Right renal pelvis (tissue), 4 donors: ENCODE measurements at regions not wholly inside any gene's neighbourhood (a gene's known extent, or its start where the extent isn't known, plus 50 kb on each side); places are given as distances from the start of the nearest gene placed in this dataset.

Experiments
- DNase-seq, 4 donors: peaks; one replicate each; pipeline ENCODE4 v3.0.0-alpha.2; 2013; ENCODE audit warnings: low read depth in 4 of 4, low spot score in 3 of 4, missing footprints in 1 of 4

DNA sequence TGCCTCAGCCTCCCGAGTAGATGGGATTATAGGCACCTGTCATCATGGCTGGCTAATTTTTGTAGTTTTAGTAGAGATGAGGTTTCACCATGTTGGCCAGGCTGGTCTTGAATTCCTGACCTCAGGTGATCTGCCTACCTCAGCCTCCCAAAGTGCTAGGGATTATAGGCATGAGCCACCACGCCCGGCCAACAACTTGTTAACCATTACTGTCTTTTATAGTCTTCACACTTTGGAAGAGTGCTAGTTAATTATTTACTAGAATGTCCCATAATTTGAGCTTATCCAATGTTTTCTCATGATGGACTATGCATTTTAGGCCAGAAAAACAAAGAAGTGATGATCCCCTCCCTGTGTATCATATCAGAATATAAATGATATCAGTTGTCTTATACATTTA is 288.6 kb upstream of the CBLB start:
- DNase-seq: no peak

DNA sequence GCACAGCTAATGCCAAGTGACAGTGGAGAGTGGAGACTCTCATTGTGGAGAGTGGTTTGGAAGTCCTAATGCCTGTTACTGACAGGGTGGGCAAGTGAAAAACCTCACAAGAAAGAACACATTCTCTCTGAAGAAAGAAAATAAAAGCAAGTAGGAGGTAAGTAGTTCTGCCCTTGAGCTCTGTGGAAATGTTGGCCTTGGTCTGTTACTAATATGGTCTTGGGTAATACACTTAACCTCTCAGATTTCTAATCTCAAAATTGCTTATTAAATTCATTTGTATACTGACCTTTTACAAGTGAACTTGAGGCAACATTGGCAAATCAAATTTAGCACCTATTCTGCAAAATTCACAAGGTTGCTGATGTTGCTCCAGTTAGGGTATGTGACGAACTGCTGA is 291.6 kb upstream of the CBLB start:
- DNase-seq: no peak

GRCh38 chr3:106161246-106161645 is 292.4 kb upstream of the CBLB start:
- DNase-seq: no peak

DNA sequence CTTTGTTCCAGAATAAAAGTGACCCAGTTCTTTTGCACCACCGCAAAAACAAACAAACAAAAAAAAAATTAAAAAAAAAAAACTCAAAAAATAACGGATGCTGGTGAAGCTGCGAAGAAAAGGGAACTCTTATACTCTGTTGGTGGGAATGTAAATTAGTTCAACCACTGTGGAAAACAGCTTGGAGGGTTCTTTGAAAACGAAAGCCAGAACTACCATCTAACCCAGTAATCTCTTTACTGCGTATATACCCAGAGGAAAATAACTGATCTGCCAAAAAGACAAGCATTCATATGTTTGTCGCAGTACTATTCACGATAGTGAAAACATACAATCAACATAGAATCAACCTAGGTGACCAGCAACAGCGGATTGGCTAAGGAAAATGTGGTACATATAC is 298.9 kb upstream of the CBLB start:
- DNase-seq: no peak

GRCh38 chr3:106168962-106169750 is 300.3 kb upstream of the CBLB start:
- DNase-seq: no peak

GRCh38 chr3:106170636-106171035 is 301.8 kb upstream of the CBLB start:
- no peak for DNase-seq

GRCh38 chr3:106172101-106172500 is 303.3 kb upstream of the CBLB start:
- no peak for DNase-seq

DNA sequence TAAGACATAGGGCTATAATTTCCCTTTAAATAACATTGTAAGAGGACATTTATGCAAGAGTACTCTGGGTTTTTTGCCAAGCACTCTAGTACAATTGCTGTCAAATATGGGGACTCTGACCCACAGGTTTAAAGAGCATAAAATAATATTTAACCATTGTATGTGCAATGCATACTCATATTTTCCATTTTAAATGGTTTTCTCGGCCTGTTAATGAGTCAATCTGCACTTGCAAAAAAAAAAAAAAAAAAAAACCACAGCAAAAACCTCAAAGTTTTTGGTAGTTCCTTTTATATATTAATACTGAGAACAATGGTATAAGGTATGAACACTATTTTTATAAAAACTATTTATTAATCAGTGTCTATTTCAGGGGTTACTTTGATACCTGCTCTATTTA is 304.0 kb upstream of the CBLB start:
- no peak for DNase-seq

DNA sequence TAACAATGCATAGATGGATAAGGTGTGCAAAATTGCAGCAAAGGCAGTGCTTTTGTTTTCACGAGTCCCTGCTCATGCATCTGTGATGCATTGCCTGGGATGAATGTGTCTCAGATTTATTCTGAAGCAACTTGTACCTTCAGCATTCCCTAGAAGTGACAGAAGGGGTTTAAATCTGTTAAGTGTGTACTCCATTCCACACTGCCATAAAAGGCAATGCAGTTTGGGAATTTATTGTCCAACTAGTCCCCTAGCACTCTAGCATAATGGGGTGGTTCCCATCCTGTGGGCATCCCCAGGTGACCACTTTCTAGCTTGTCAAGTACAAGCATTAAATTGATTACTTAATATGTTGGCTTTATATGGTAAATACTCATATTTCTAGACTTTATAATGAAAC is 306.5 kb upstream of the CBLB start:
- DNase-seq: no peak

GRCh38 chr3:106176734-106177133 is 307.9 kb upstream of the CBLB start:
- DNase-seq: no peak

- no peak for DNase-seq
These were observed 314.2 kb upstream of the CBLB start for GRCh38 chr3:106182950-106183511.

GRCh38 chr3:106183762-106184391 is 315.1 kb upstream of the CBLB start:
- no peak for DNase-seq

GRCh38 chr3:106184540-106185457 is 316.0 kb upstream of the CBLB start:
- DNase-seq: no peak

GRCh38 chr3:106185949-106186348 is 317.1 kb upstream of the CBLB start:
- DNase-seq: no peak

- DNase-seq: no peak
These were observed 321.5 kb upstream of the CBLB start for GRCh38 chr3:106190296-106190695.

DNA sequence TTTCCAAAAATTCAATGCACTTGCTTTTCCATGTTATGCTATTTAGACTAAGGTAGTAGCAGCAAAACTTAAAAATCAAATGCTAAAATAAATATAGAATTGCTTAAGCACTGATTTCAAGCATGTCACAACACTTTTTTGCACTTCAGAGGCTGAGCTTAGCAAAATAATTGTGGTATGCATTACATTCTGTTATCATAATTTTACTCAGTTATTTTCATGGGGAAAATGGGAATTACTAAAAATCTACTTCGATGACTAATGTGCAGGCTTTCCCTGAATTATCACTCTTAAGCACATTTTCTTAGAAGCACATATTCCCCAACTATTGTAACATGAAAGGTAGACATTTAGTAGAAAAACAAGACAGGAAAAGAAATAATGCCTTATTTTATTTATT is 322.4 kb upstream of the CBLB start:
- DNase-seq: no peak

DNA sequence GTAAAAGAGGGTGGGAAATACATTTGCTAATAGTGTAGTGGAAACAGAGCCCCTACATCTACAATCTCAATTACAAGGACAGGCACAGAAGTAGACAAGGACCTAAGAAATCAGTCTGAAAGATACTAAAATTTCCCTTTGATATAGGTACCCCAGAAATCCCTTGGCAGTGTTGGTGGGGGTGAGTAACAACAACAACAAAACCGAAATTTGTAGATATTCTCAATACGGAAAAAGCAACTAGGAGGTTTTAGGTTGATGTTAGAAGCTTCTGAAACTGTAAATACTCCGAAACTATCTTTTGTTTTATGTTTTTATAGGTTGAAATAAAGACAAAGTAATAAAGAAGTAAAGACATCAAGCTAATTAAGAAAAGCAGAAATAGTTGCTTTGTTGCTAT is 323.1 kb upstream of the CBLB start:
- no peak for DNase-seq

GRCh38 chr3:106193876-106194275 is 325.1 kb upstream of the CBLB start:
- no peak for DNase-seq

DNA sequence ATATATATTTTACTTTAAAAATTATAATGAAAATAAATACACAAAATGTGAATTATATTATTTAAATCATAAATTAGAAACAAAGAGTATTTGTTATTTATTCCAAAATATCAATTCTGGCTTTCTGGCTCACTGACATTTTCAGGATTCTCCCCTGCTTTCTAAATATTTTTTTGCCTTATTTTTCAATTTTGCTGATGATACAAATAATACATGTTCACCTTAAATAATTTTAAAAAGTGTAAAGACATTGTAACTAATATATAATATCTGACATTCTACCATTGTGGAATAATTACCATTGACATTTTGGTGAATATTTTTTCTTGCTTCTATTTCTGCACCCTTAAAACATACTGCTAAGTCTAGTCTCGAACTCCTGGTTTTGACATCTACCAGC is 325.9 kb upstream of the CBLB start:
- no peak for DNase-seq

DNA sequence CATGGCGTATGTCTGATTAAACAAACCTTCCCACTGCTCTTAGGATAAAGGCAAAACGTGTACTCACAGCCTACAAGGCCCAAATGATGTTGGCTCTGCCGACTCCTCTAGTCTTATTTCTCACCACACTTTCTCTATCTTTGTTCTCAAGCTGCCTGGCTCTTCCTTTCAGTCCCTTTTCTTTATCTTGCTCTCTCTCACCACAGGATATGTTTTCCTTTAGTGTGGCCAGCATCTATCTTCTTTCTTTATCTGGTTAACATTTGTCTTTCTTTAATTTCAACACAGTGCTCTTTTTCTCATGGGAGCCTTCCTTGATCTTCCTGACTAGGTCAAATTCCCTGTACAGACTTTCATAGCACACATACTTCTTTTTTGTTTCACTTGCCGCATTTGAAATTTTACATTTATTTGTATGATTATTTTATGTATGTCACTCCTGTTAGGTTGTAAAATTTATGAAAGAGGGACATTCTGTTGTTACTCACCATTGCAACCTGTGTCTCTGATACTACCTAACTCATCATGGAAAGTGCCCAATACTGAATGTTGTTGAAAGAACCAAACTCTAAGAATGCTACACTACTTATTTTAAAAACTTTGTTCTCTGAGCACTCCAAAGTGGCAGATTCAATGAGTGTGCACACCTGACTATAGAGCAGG is 328.9 kb upstream of the CBLB start:
- DNase-seq: no peak
